HepG2 (cell line): ENCODE measurements at regions not wholly inside any gene's neighbourhood (a gene's known extent, or its start where the extent isn't known, plus 50 kb on each side); places are given as distances from the start of the nearest gene placed in this dataset.

ENCODE experiments used
- ATAC-seq: fragments of 200-7000 bp; cut with Tn5 transposase; 3 replicates; pipeline ENCODE4 v1.9.1; 2020; ENCODE audit warnings: mild to moderate bottlenecking, moderate library complexity
- BruUV-seq: library from RNA; stranded (reverse); fragments of 400-500 nt; replicated peaks from 2 replicates; lab custom pipeline; 2021; lab: Mats Ljungman, UMichigan
- CTCF ChIA-PET: fragments of 300-600 bp; formaldehyde crosslinking; extraction: SDS; loops from one replicate; lab custom pipeline; 2021; ENCODE audit warnings: low total read pairs, inconsistent platforms, low intra/inter-chr PET ratio; lab: Yijun Ruan, JAX
- POLR2A ChIA-PET: fragments of 350-600 bp; sonication (Branson Sonifier 250); formaldehyde crosslinking; loops from one replicate; lab custom pipeline; 2020; ENCODE audit warnings: antibody characterized with exemption, inconsistent platforms; lab: Yijun Ruan, JAX
- DNase-seq: peaks from one replicate; pipeline ENCODE4 v3.0.0-alpha.2; 2015; ENCODE audit warnings: low spot score
- FAIRE-seq: peaks from 3 replicates; lab custom pipeline; 2011; peaks lifted over from hg19 to GRCh38; lab: Jason Lieb, UNC
- H2AFZ ChIP-seq: one replicate; pipeline ENCODE4 v1.6.1; 2011; ENCODE audit warnings: low read length, inconsistent platforms
- H3K27ac ChIP-seq: fragments of 300-600 bp; 3 replicates; pipeline ENCODE4 v1.8.0; 2011; ENCODE audit warnings: mixed run types, mild to moderate bottlenecking, mixed read lengths, low read length, inconsistent platforms; ENCODE audit not compliant: insufficient read depth; ENCODE audit errors: extremely low read length
- H3K27me3 ChIP-seq, 2 experiments: fragments of 200-600 bp in 1 of 2; 2 replicates in 1 of 2; 3 replicates in 1 of 2; pipeline versions ENCODE4 v1.6.0 to v1.8.0; 2011; ENCODE audit warnings: low read length in 2 of 2, mild to moderate bottlenecking in 2 of 2, moderate library complexity in 2 of 2, inconsistent platforms in 1 of 2; ENCODE audit not compliant: insufficient read depth in 2 of 2, control insufficient read depth in 1 of 2
- H3K36me3 ChIP-seq, 2 experiments: fragments of 200-600 bp in 1 of 2; replicated peaks in 1 of 2; 2 replicates in 1 of 2; 3 replicates in 1 of 2; pipeline versions ENCODE4 v1.5.1 to v1.8.0; 2011; ENCODE audit warnings: low read length in 2 of 2, inconsistent platforms in 1 of 2; ENCODE audit not compliant: insufficient read depth in 2 of 2, control insufficient read depth in 1 of 2
- H3K4me1 ChIP-seq: 2 replicates; pipeline ENCODE4 v1.5.1; 2012; ENCODE audit warnings: low read length, inconsistent platforms; ENCODE audit not compliant: insufficient read depth
- H3K4me2 ChIP-seq: 2 replicates; pipeline ENCODE4 v1.6.0; 2011; ENCODE audit warnings: low read depth, low read length, inconsistent platforms
- H3K4me3 ChIP-seq, 3 experiments: fragments of 200-600 bp in 1 of 3; sonication (generic), shearing (Covaris generic) in 1 of 3; replicated peaks in 1 of 3; 2 replicates each; pipeline ENCODE4 v1.5.1; 2011 to 2016; ENCODE audit warnings: low read length in 3 of 3, inconsistent platforms in 2 of 3, low read depth in 2 of 3, mild to moderate bottlenecking in 2 of 3, control low read depth in 1 of 3, mixed read lengths in 1 of 3; ENCODE audit not compliant: insufficient read depth in 1 of 3
- H3K79me2 ChIP-seq: one replicate; pipeline ENCODE4 v1.6.1; 2011; ENCODE audit warnings: low read length, inconsistent platforms; ENCODE audit not compliant: insufficient read depth
- H3K9ac ChIP-seq: 2 replicates; pipeline ENCODE4 v1.6.0; 2011; ENCODE audit warnings: mild to moderate bottlenecking, low read depth, low read length, inconsistent platforms; ENCODE audit not compliant: insufficient read depth
- H3K9me3 ChIP-seq: 2 replicates; pipeline ENCODE4 v1.5.1; 2012; ENCODE audit warnings: mild to moderate bottlenecking, low read length
- H4K20me1 ChIP-seq: 2 replicates; pipeline ENCODE4 v1.6.0; 2011; ENCODE audit warnings: inconsistent platforms, mild to moderate bottlenecking, low read length, moderate library complexity; ENCODE audit not compliant: insufficient read depth
- BCL6 ChIP-seq: IDR thresholded peaks from 2 replicates; pipeline ENCODE4 v1.6.1; 2016; ENCODE audit warnings: missing genetic modification reagents, missing compliant biosample characterization
- CEBPB ChIP-seq: IDR thresholded peaks from 2 replicates; pipeline ENCODE4 v1.6.1; 2011; ENCODE audit warnings: low read depth, low read length, improper control_type of control experiment, borderline replicate concordance
- DPF2 ChIP-seq: sonication (generic); formaldehyde crosslinking; IDR thresholded peaks from 2 replicates; pipeline ENCODE4 v1.4.0; 2020; ENCODE audit warnings: mild to moderate bottlenecking, low read depth, missing genetic modification reagents, borderline replicate concordance
- KDM1A ChIP-seq: IDR thresholded peaks from 2 replicates; pipeline ENCODE4 v1.6.1; 2016; ENCODE audit warnings: missing compliant biosample characterization
- MAZ ChIP-seq, 2 experiments: sonication (generic) in 1 of 2; formaldehyde crosslinking in 1 of 2; IDR thresholded peaks; 2 replicates each; pipeline versions ENCODE4 v1.5.0 to v1.6.1; 2012 to 2020; ENCODE audit warnings: low read depth in 2 of 2, mild to moderate bottlenecking in 2 of 2, borderline replicate concordance in 1 of 2, improper control_type of control experiment in 1 of 2, low read length in 1 of 2, missing genetic modification reagents in 1 of 2, moderate library complexity in 1 of 2
- NFYB ChIP-seq: sonication (generic); formaldehyde crosslinking; IDR thresholded peaks from 2 replicates; pipeline ENCODE4 v1.4.0; 2020; ENCODE audit warnings: missing genetic modification reagents
- PRDM10 ChIP-seq: sonication (generic); formaldehyde crosslinking; IDR thresholded peaks from 2 replicates; pipeline ENCODE4 v1.4.0; 2020; ENCODE audit warnings: low read depth, missing genetic modification reagents
- REL ChIP-seq: sonication (generic); formaldehyde crosslinking; conservative IDR thresholded peaks from 2 replicates; pipeline ENCODE4 v1.8.0; 2022; ENCODE audit warnings: mild to moderate bottlenecking, missing genetic modification reagents, moderate library complexity
- RELA ChIP-seq: sonication (generic); formaldehyde crosslinking; IDR thresholded peaks from 2 replicates; pipeline ENCODE4 v1.4.0; 2020; ENCODE audit warnings: missing genetic modification reagents
- SATB2 ChIP-seq: sonication (generic); formaldehyde crosslinking; IDR thresholded peaks from 2 replicates; pipeline ENCODE4 v1.5.0; 2020; ENCODE audit warnings: missing genetic modification reagents
- SMARCE1 ChIP-seq: fragments of 450-650 bp; IDR thresholded peaks from 2 replicates; pipeline ENCODE4 v1.6.1; 2017; ENCODE audit warnings: borderline replicate concordance
- TBX3 ChIP-seq: fragments of 450-650 bp; IDR thresholded peaks from 2 replicates; pipeline ENCODE4 v1.6.1; 2017; ENCODE audit warnings: antibody characterized with exemption, mild to moderate bottlenecking, inconsistent platforms, borderline replicate concordance
- TCF12 ChIP-seq, 2 experiments: fragments of 450-650 bp in 1 of 2; sonication (generic) in 1 of 2; formaldehyde crosslinking in 1 of 2; IDR thresholded peaks; 2 replicates each; pipeline versions ENCODE4 v1.6.1 to v1.8.0; 2017 to 2022; ENCODE audit warnings: antibody characterized with exemption in 1 of 2, mild to moderate bottlenecking in 1 of 2, missing genetic modification reagents in 1 of 2, moderate library complexity in 1 of 2
- ZBTB44 ChIP-seq: sonication (generic); formaldehyde crosslinking; IDR thresholded peaks from 2 replicates; pipeline ENCODE4 v1.4.0; 2020; ENCODE audit warnings: missing genetic modification reagents
- ZMYM4 ChIP-seq: sonication (generic); formaldehyde crosslinking; IDR thresholded peaks from 2 replicates; pipeline ENCODE4 v1.8.1; 2023; ENCODE audit warnings: mild to moderate bottlenecking, missing genetic modification reagents
- ZNF10 ChIP-seq: sonication (generic); formaldehyde crosslinking; IDR thresholded peaks from 2 replicates; pipeline ENCODE4 v1.4.0; 2020; ENCODE audit warnings: mild to moderate bottlenecking, low read depth, missing genetic modification reagents, borderline replicate concordance
- ZNF253 ChIP-seq: sonication (generic); formaldehyde crosslinking; IDR thresholded peaks from 2 replicates; pipeline ENCODE4 v1.8.0; 2022; ENCODE audit warnings: mild to moderate bottlenecking, missing genetic modification reagents, borderline replicate concordance
- ZNF432 ChIP-seq: sonication (generic); formaldehyde crosslinking; IDR thresholded peaks from 2 replicates; pipeline ENCODE4 v1.5.0; 2020; ENCODE audit warnings: missing genetic modification reagents, mild to moderate bottlenecking, borderline replicate concordance
- ZNF552 ChIP-seq: sonication (generic); formaldehyde crosslinking; IDR thresholded peaks from 2 replicates; pipeline ENCODE4 v1.9.0; 2022; ENCODE audit warnings: missing genetic modification reagents, mild to moderate bottlenecking, borderline replicate concordance
- ZNF713 ChIP-seq: sonication (generic); formaldehyde crosslinking; IDR thresholded peaks from 2 replicates; pipeline ENCODE4 v1.4.0; 2020; ENCODE audit warnings: mild to moderate bottlenecking, missing genetic modification reagents
- ZSCAN29 ChIP-seq: sonication (generic); formaldehyde crosslinking; conservative IDR thresholded peaks from 2 replicates; pipeline ENCODE4 v1.4.0; 2020; ENCODE audit warnings: mild to moderate bottlenecking, missing genetic modification reagents
- WGBS: methylation state at CpG from one replicate; pipeline ENCODE4 v1.1.6; 2017; ENCODE audit warnings: low lambda C conversion rate; 5-methylcytosine and 5-hydroxymethylcytosine counted together
- in situ Hi-C: cut with HindIII; loops from 2 replicates; pipeline ENCODE4 v1.10.0; 2017; ENCODE audit warnings: low pct_unique_long_range_greater_than_20kb; ENCODE audit not compliant: extremely low pct_ligation_motif_present
- intact Hi-C: fragments of 100-400 bp; cut with micrococcal nuclease; formaldehyde crosslinking; loops from one replicate; pipeline ENCODE4 v1.10.0; 2022; ENCODE audit not compliant: unreplicated experiment

- TF ChIP-seq KDM1A (CRISPR knock-in tag) (no peak), SMARCE1 (no peak), PRDM10 (no peak), TCF12 (IDR thresholded peaks at IDR 0.05) (no peak), TCF12 (CRISPR knock-in tag; IDR thresholded peaks at IDR 0.05) (no peak), TBX3 (no peak), ZNF552 (CRISPR knock-in tag) (no peak), ZMYM4 (CRISPR knock-in tag) (no peak), ZBTB44 (CRISPR knock-in tag) (no peak), CEBPB (no peak)
These were observed 1049.1 kb downstream of the TRHDE start (continued) for GRCh38 chr12:73321319-73321718.

GRCh38 chr12:73321776-73322175, 1049.6 kb downstream of the TRHDE start:
- DNase-seq, result no peak
- Histone ChIP-seq H3K79me2 (no peaks in the 10 kb centered on the region), H3K9me3 (peaks cover 81% of the 10 kb centered on the region), H3K4me1 (no peaks in the 10 kb centered on the region), H3K27me3 (no peaks in the 10 kb centered on the region), H4K20me1 (no peaks in the 10 kb centered on the region), H3K36me3 (no peaks in the 10 kb centered on the region), H3K27ac (no peak overlapping the region), H3K4me2 (no peak overlapping the region), H3K4me3 (no peak overlapping the region), H3K9ac (no peak overlapping the region), H2AFZ (no peak overlapping the region)
- ChIA-PET POLR2A (no interaction called here), CTCF (no interaction called here)
- ATAC-seq, result no peak
- intact Hi-C loops, result no loop called here
- WGBS, result 0% methylated on average over 1 of the region's 4 CpGs
- FAIRE-seq, result no peak
- in situ Hi-C loops, result no loop called here
- no TSS peak for BruUV-seq
- TF ChIP-seq ZNF10, result no peak
- no peak for TF ChIP-seq ZSCAN29
- TF ChIP-seq DPF2 (CRISPR knock-in tag), result no peak
- no peak for TF ChIP-seq NFYB (CRISPR knock-in tag)
- no peak for TF ChIP-seq RELA
- TF ChIP-seq REL (CRISPR knock-in tag), result no peak
- no peak for TF ChIP-seq MAZ (IDR thresholded peaks at IDR 0.05; ENCODE audit: borderline replicate concordance, low read depth, low read length)
- TF ChIP-seq MAZ (CRISPR knock-in tag; IDR thresholded peaks at IDR 0.05; ENCODE audit: low read depth), result no peak
- TF ChIP-seq ZNF713 (CRISPR knock-in tag), result no peak
- TF ChIP-seq BCL6, result no peak
- TF ChIP-seq SATB2, result no peak
- TF ChIP-seq ZNF253 (CRISPR knock-in tag), result no peak
- no peak for TF ChIP-seq ZNF432
